Transverse colon (tissue), 4 donors: ENCODE measurements at regions not wholly inside any gene's neighbourhood (a gene's known extent, or its start where the extent isn't known, plus 50 kb on each side); places are given as distances from the start of the nearest gene placed in this dataset.

Experiments used
- DNase-seq: peaks from one replicate; pipeline ENCODE4 v3.0.0-alpha.2; 2019
- H3K27ac ChIP-seq, 4 donors: fragments of 200-600 bp; sonication (generic); 2 replicates each; pipeline ENCODE4 v1.5.1; 2016 to 2018; ENCODE audit warnings: inconsistent platforms in 4 of 4
- H3K27me3 ChIP-seq: fragments of 200-600 bp; sonication (generic); 2 replicates; pipeline ENCODE4 v1.5.1; 2017; ENCODE audit warnings: inconsistent platforms
- H3K36me3 ChIP-seq, 4 donors: fragments of 200-600 bp; sonication (generic); 2 replicates each; pipeline ENCODE4 v1.5.1; 2017 to 2019; ENCODE audit warnings: inconsistent platforms in 4 of 4
- H3K4me1 ChIP-seq, 4 donors: fragments of 200-600 bp; sonication (generic); 2 replicates each; pipeline ENCODE4 v1.5.1; 2017 to 2020; ENCODE audit warnings: inconsistent platforms in 4 of 4
- H3K4me3 ChIP-seq, 4 donors: fragments of 200-600 bp; sonication (generic); 1 replicate in 1 of 4; 2 replicates in 3 of 4; pipeline versions ENCODE4 v1.5.1 to v1.6.1; 2017 to 2019; ENCODE audit warnings: inconsistent platforms in 4 of 4
- H3K9me3 ChIP-seq, 2 donors: fragments of 200-600 bp; sonication (generic); 2 replicates each; pipeline ENCODE4 v1.5.1; 2017 to 2019; ENCODE audit warnings: inconsistent platforms in 2 of 2
- CTCF ChIP-seq, 5 experiments: fragments of 200-600 bp in 3 of 5; fragments of 450-650 bp in 2 of 5; sonication (generic) in 3 of 5; IDR thresholded peaks; 1 replicate in 2 of 5; 2 replicates in 3 of 5; pipeline ENCODE4 v1.5.1; 2016 to 2017; ENCODE audit warnings: antibody characterized with exemption in 5 of 5, inconsistent platforms in 3 of 5, mild to moderate bottlenecking in 2 of 5, moderate library complexity in 1 of 5
- EP300 ChIP-seq: sonication (generic); formaldehyde crosslinking; IDR thresholded peaks from one replicate; pipeline ENCODE4 v1.6.1; 2017; ENCODE audit warnings: antibody characterized with exemption, low read depth
- POLR2A ChIP-seq: fragments of 450-650 bp; IDR thresholded peaks from one replicate; pipeline ENCODE4 v1.6.1; 2016; ENCODE audit warnings: antibody characterized with exemption, mild to moderate bottlenecking, moderate library complexity
- POLR2AphosphoS5 ChIP-seq, 3 donors: sonication (generic); formaldehyde crosslinking; IDR thresholded peaks; one replicate each; pipeline ENCODE4 v1.6.1; 2016; ENCODE audit warnings: antibody characterized with exemption in 3 of 3
- WGBS, 2 donors: methylation state at CpG; one replicate each; pipeline ENCODE4 v1.1.5; 2018; ENCODE audit warnings: low coverage in 1 of 2; 5-methylcytosine and 5-hydroxymethylcytosine counted together
- in situ Hi-C, 4 donors: fragments of 200-750 bp; cut with MboI; loops; one replicate each; pipeline versions ENCODE4 v1.15.0 to v1.15.1; 2017; ENCODE audit warnings: low sequenced_read_pairs in 3 of 4, low pct_ligation_motif_present in 1 of 4, low pct_unique_long_range_greater_than_20kb in 1 of 4
- intact Hi-C: fragments of 100-400 bp; cut with DNase I; formaldehyde crosslinking; loops from one replicate; pipeline ENCODE4 v1.15.1; 2023; ENCODE audit warnings: low total_unique reads

GRCh38 chr2:12478151-12479064, 238.3 kb upstream of the TRIB2 start:
- Histone ChIP-seq H3K9me3 (no peaks in the 10 kb centered on the region), H3K4me3 (no peak overlapping the region), H3K36me3 (no peaks in the 10 kb centered on the region), H3K27ac (no peak overlapping the region), H3K4me1 (no peaks in the 10 kb centered on the region), H3K27me3 (no peaks in the 10 kb centered on the region)
- TF ChIP-seq POLR2AphosphoS5 (IDR thresholded peaks at IDR 0.05) (no peak), CTCF (IDR thresholded peaks at IDR 0.05) (no peak), EP300 (no peak), POLR2A (no peak)
- DNase-seq: no peak
- in situ Hi-C loops (no loop called here), intact Hi-C loops (no loop called here)
- WGBS, 2 donors: 89 to 90% methylated on average over 9 of the region's 9 CpGs

GRCh38 chr2:12479065-12479601, 237.6 kb upstream of the TRIB2 start:
- no peak for DNase-seq
- TF ChIP-seq EP300 (no peak), CTCF (IDR thresholded peaks at IDR 0.05) (no peak), POLR2A (no peak), POLR2AphosphoS5 (IDR thresholded peaks at IDR 0.05) (no peak)
- in situ Hi-C loops (no loop called here), intact Hi-C loops (no loop called here)
- H3K4me3 ChIP-seq: no peak overlapping the region
- H3K4me1 ChIP-seq: no peaks in the 10 kb centered on the region
- H3K27ac ChIP-seq: no peak overlapping the region
- H3K9me3 ChIP-seq: no peaks in the 10 kb centered on the region
- H3K36me3 ChIP-seq: no peaks in the 10 kb centered on the region
- no peaks in the 10 kb centered on the region for H3K27me3 ChIP-seq
- WGBS, 2 donors: 81 to 100% methylated on average over 1 of the region's 1 CpG

- Histone ChIP-seq H3K27me3 (no peaks in the 10 kb centered on the region), H3K27ac (no peak overlapping the region), H3K36me3 (no peaks in the 10 kb centered on the region), H3K4me1 (peaks cover 0 to 7% (median 0%) of the 10 kb centered on the region in 4 donors), H3K9me3 (no peaks in the 10 kb centered on the region), H3K4me3 (no peak overlapping the region)
- 63 to 69% methylated on average over 3 of the region's 3 CpGs for WGBS, 2 donors
- in situ Hi-C loops: no loop called here
- no peak for TF ChIP-seq POLR2AphosphoS5 (IDR thresholded peaks at IDR 0.05)
- no peak for TF ChIP-seq EP300
- no peak for DNase-seq
- intact Hi-C loops: no loop called here
These were observed 232.1 kb upstream of the TRIB2 start for GRCh38 chr2:12484536-12485115.

GRCh38 chr2:12486205-12487118, 230.3 kb upstream of the TRIB2 start:
- peaks cover 0 to 7% (median 0%) of the 10 kb centered on the region in 4 donors for H3K4me1 ChIP-seq
- no peaks in the 10 kb centered on the region for H3K36me3 ChIP-seq
- in situ Hi-C loops (no loop called here), intact Hi-C loops (no loop called here)
- H3K27me3 ChIP-seq: no peaks in the 10 kb centered on the region
- no peak overlapping the region for H3K4me3 ChIP-seq
- DNase-seq: no peak
- peak overlapping the region in 2 of 4 donors; percentile 3 to 21 for H3K27ac ChIP-seq
- TF ChIP-seq CTCF (IDR thresholded peaks at IDR 0.05) (no peak), POLR2AphosphoS5 (IDR thresholded peaks at IDR 0.05) (no peak), EP300 (no peak), POLR2A (no peak)
- 65 to 78% methylated on average over 6 to 9 of the region's 9 CpGs for WGBS, 2 donors
- H3K9me3 ChIP-seq: no peaks in the 10 kb centered on the region
